Subcutaneous abdominal adipose tissue (tissue), 5 donors: ENCODE measurements at regions not wholly inside any gene's neighbourhood (a gene's known extent, or its start where the extent isn't known, plus 50 kb on each side); places are given as distances from the start of the nearest gene placed in this dataset.

ENCODE experiments used
- H3K27ac ChIP-seq: one replicate; pipeline ENCODE4 v1.7.0; 2013; ENCODE audit warnings: low read depth, mild to moderate bottlenecking, inconsistent platforms, low read length, moderate library complexity
- H3K27me3 ChIP-seq, 5 donors: one replicate each; pipeline ENCODE4 v1.7.0; 2013; ENCODE audit warnings: low read length in 5 of 5, inconsistent platforms in 1 of 5; ENCODE audit not compliant: control insufficient read depth in 5 of 5, insufficient read depth in 4 of 5
- H3K36me3 ChIP-seq, 5 donors: one replicate each; pipeline ENCODE4 v1.7.0; 2013; ENCODE audit warnings: low read length in 5 of 5; ENCODE audit not compliant: control insufficient read depth in 5 of 5, insufficient read depth in 5 of 5
- H3K4me1 ChIP-seq, 5 donors: one replicate each; pipeline ENCODE4 v1.7.0; 2013; ENCODE audit warnings: low read length in 5 of 5, mild to moderate bottlenecking in 3 of 5, moderate library complexity in 1 of 5; ENCODE audit not compliant: control insufficient read depth in 5 of 5, insufficient read depth in 5 of 5
- H3K4me3 ChIP-seq, 5 donors: one replicate each; pipeline ENCODE4 v1.7.0; 2013; ENCODE audit warnings: low read length in 5 of 5, low read depth in 1 of 5
- H3K9ac ChIP-seq, 5 donors: one replicate each; pipeline ENCODE4 v1.7.0; 2013; ENCODE audit warnings: low read length in 5 of 5, mild to moderate bottlenecking in 4 of 5, moderate library complexity in 3 of 5
- H3K9me3 ChIP-seq, 5 donors: one replicate each; pipeline ENCODE4 v1.7.0; 2013; ENCODE audit warnings: low read length in 5 of 5; ENCODE audit not compliant: control insufficient read depth in 5 of 5
- donor health status: healthy.
- donor health status: healthy.
- donor health status: healthy.
- donor health status: healthy.
- donor health status: healthy.

DNA sequence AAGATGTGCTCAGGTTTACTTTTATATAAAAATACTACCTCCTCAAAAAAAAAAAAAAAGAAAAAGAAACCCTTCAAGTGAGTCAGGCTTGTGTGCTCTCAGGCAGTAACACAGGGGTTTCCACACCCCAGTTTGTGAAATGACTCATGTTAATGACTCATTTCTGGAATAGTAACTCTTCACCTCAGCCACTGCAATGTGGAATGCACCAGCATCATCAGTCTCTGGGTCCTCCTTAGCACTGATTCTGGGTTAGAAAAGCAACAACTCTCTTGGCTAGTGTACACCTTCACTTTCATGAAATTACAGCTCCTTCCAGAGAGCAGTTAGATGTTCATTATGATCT is 110.6 kb downstream of the EMX2 start:
- Histone ChIP-seq H3K9ac (no peak overlapping the region), H3K4me3 (no peak overlapping the region), H3K27me3 (peaks cover 0 to 3% (median 0%) of the 10 kb centered on the region in 5 donors), H3K9me3 (peaks cover 6 to 26% (median 13%) of the 10 kb centered on the region in 5 donors), H3K36me3 (no peaks in the 10 kb centered on the region), H3K27ac (no peak overlapping the region), H3K4me1 (no peaks in the 10 kb centered on the region)

DNA sequence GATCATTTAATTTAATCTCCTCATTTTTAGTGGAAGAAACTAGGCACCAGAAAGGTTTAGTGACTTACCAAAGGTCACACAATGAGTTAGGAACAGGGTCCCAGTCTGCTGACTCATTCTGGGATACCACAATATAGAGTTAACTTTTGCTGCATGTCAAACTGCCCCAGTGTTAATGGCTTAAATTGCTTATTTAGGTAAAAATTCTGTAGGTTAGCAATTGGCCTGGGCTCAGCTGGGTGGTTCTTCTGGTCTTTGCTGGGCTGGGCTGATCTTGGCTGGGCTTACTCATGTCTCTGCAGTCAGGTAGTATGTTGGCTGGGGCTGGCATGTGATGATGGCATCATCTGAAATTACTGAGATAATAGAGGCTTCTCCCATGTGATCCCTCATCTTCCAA is 111.6 kb downstream of the EMX2 start:
- no peaks in the 10 kb centered on the region for H3K36me3 ChIP-seq
- H3K4me1 ChIP-seq, result no peaks in the 10 kb centered on the region
- H3K27me3 ChIP-seq, result peaks cover 0 to 3% (median 0%) of the 10 kb centered on the region in 5 donors
- no peak overlapping the region for H3K9ac ChIP-seq
- H3K9me3 ChIP-seq, result peaks cover 6 to 26% (median 13%) of the 10 kb centered on the region in 5 donors
- peak overlapping the region in 1 of 5 donors; percentile 13 for H3K4me3 ChIP-seq
- no peak overlapping the region for H3K27ac ChIP-seq

DNA sequence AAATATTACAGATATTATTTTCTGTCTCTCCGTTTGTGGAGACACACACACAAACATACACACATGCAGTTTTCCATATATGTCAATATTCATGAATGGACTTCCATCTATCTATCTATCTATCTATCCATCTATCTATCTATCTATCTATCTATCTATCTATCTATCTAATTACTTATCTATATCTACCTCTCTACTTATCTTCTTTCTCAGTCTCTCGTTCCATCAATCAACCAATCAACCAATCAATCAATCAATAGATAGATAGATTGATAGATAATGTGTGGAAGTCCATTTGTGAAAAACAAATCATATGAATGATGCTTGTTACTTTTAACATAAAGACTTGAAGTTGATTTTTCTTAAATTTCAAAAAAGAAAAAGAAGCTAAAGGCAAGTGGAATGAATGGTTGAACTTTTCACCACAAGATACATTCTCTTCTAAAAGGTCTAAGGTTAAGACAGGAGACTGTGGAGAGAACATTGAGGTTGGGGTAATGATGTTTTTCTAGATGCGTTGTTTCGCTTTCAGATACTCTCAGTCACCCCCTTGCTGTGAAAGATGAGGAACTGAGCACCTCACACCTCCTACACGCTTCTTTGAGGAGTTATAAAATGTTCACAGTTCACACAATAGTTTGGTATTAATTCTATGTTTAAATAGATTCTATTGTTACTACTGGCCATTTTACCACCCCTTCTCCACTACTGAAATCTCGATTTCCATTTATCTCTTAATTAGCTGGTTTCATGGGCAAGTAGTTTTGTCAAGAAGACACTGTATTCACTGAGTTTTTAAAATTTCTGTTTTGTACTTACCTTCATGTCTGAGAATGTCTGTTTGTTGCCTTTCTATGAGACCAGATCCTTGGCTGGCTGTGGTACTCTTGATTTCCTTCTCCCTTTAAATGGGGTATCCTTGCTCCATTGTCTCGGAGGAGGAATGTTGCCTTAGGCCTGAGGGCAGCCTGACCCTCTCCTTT is 114.1 kb downstream of the EMX2 start:
- H3K36me3 ChIP-seq, result no peaks in the 10 kb centered on the region
- no peak overlapping the region for H3K9ac ChIP-seq
- no peaks in the 10 kb centered on the region for H3K4me1 ChIP-seq
- H3K27ac ChIP-seq, result no peak overlapping the region
- H3K4me3 ChIP-seq, result no peak overlapping the region
- H3K27me3 ChIP-seq, result peaks cover 0 to 3% (median 0%) of the 10 kb centered on the region in 5 donors
- H3K9me3 ChIP-seq, result peaks cover 3 to 19% (median 11%) of the 10 kb centered on the region in 5 donors

DNA sequence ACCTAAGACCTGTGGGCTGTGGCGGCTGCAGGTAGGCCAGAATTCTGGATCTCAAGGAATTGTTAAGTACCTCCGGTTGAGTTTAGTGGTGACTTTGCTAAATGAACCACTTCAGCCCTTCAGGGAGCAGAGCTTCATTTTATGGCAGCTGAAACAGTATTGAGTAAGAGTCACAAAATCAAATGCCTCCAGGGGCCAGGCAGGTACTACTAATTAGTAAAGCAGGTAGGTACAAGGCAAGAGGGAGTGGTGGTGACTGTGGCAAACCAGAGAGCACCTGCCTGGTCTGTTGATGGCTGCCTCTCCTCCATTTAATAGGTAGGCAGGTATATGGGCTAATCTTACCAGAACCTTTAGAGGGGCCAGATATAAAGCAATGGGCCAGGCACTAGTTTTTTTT is 118.8 kb downstream of the EMX2 start:
- H3K4me1 ChIP-seq, result peaks cover 0 to 3% (median 0%) of the 10 kb centered on the region in 5 donors
- no peak overlapping the region for H3K9ac ChIP-seq
- no peaks in the 10 kb centered on the region for H3K9me3 ChIP-seq
- no peaks in the 10 kb centered on the region for H3K27me3 ChIP-seq
- H3K36me3 ChIP-seq, result no peaks in the 10 kb centered on the region
- no peak overlapping the region for H3K4me3 ChIP-seq
- H3K27ac ChIP-seq, result no peak overlapping the region

DNA sequence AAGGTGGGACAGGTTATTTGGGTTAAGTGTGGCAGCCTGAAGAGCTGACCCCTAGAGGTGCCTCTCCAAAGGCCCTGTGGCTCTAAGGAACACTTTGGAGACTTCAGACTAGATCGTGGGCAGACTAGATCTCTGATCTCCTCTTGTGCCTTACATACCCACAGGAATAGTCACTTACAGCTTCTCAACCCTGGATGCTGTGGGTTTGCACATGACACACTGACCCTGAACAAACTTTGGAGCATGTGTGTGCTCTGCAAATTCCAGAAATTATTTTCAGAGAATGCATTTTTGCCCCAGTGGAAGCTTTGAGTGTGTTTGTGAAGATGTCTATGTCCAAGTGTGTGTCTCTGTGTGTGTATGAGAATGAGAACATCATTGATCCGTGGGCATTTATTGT is 119.6 kb downstream of the EMX2 start:
- H3K36me3 ChIP-seq, result no peaks in the 10 kb centered on the region
- no peak overlapping the region for H3K4me3 ChIP-seq
- peaks cover 0 to 3% (median 0%) of the 10 kb centered on the region in 5 donors for H3K4me1 ChIP-seq
- no peak overlapping the region for H3K9ac ChIP-seq
- no peak overlapping the region for H3K27ac ChIP-seq
- H3K9me3 ChIP-seq, result no peaks in the 10 kb centered on the region
- H3K27me3 ChIP-seq, result no peaks in the 10 kb centered on the region

DNA sequence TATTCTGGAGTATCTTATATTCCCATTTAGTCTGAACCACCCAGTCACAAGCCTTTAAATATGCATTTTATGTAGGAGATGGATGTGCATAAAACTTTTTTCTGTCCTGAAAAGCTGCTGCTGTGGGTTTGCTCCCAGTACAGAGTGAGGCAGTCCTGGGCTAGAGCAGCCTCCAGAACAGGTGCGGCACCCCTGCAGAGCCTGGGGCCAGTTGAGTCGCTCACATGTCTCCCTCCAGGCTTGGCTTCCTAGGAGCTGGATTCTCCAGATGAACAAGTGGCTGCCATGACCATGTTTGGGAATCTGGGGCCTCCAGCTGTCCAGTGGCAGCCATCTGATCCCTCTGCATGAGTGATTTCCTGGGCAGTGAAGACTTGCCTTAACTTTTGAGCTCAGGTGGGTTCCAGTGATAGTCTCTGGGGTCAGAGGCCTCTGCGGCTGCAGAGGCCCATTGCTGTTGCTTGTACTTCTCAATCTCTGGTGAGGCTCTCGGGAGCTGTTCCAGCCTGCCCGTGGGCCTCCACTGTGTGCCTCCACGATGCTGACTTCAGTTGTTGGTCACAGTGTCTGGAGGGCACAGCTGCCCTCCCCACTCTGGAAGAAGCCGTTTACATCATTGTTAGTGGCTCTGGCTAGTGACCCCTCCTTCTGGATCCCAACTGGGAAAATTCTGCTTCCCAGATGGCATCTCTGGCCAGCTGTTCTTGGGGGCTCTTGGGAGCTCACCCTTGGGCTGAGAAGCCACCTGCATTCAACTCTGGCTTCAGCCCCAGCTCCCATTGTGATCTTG is 120.4 kb downstream of the EMX2 start:
- Histone ChIP-seq H3K4me1 (peaks cover 0 to 3% (median 0%) of the 10 kb centered on the region in 5 donors), H3K4me3 (no peak overlapping the region), H3K9me3 (no peaks in the 10 kb centered on the region), H3K27me3 (peaks cover 0 to 3% (median 0%) of the 10 kb centered on the region in 5 donors), H3K9ac (no peak overlapping the region), H3K36me3 (no peaks in the 10 kb centered on the region), H3K27ac (no peak overlapping the region)

DNA sequence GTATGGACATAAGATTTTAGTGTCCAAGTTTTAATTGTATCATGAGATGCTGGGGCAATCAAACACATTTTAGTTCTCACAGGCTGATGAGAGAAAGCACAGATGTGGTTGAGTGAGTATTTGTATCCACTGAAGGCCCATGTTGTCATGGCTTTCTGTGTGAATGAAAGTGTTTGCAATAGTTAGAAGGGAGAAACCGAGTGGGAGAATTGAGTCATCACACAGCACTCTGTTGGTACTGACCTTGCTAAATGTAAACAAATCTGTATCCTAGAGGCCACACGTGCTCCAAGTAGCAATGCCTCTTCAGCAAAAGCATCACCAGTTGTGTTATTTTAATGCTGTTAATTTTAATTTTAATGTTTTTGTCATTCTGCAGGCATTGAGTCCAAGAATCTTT is 121.2 kb downstream of the EMX2 start:
- H3K27ac ChIP-seq, result no peak overlapping the region
- H3K4me3 ChIP-seq, result no peak overlapping the region
- H3K36me3 ChIP-seq, result no peaks in the 10 kb centered on the region
- no peak overlapping the region for H3K9ac ChIP-seq
- H3K27me3 ChIP-seq, result peaks cover 0 to 3% (median 0%) of the 10 kb centered on the region in 5 donors
- peaks cover 0 to 3% (median 0%) of the 10 kb centered on the region in 5 donors for H3K4me1 ChIP-seq
- no peaks in the 10 kb centered on the region for H3K9me3 ChIP-seq

DNA sequence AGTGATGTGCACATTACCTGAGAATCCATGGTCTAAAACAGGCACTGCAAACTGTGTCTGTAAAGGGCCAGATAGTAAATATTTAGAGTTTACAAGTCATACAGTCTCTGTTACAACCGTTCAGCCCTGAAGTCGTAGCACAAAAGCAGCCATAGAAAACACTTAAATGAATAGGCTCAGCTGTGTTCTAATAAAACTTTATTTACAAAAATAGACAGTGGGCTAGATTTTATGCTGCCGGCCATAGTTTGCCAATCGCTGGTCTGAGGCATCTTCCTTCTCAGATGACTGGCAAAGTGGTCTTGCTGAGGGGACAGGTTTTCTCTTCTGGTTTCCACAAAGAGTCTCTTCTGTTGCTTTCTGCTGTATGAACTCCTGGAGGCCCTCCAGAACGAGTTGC is 121.7 kb downstream of the EMX2 start:
- Histone ChIP-seq H3K9ac (no peak overlapping the region), H3K36me3 (no peaks in the 10 kb centered on the region), H3K4me1 (peaks cover 0 to 3% (median 0%) of the 10 kb centered on the region in 5 donors), H3K9me3 (no peaks in the 10 kb centered on the region), H3K4me3 (no peak overlapping the region), H3K27me3 (peaks cover 0 to 3% (median 0%) of the 10 kb centered on the region in 5 donors), H3K27ac (no peak overlapping the region)

DNA sequence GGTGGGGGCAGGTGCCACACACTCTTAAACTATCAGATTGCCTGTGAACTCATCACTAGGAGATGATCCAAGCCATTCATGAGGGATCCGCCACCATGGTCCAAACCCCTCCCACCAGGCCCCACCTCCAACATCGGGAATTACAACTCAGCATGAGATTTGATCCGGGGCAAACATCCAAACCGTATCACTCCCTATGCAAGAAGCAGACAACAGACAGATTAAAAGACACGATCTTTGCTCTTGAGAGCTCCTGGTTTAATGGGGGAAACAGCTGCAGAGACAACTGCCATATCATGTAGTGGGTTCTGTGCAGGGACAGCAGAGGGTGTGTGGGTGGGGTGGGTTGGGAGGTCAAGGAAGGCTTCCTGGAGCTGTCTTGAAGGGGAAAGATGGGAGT is 123.6 kb downstream of the EMX2 start:
- peaks cover 0 to 3% (median 0%) of the 10 kb centered on the region in 5 donors for H3K4me1 ChIP-seq
- no peak overlapping the region for H3K4me3 ChIP-seq
- peaks cover 0 to 3% (median 0%) of the 10 kb centered on the region in 5 donors for H3K27me3 ChIP-seq
- H3K9ac ChIP-seq, result no peak overlapping the region
- no peaks in the 10 kb centered on the region for H3K9me3 ChIP-seq
- H3K27ac ChIP-seq, result no peak overlapping the region
- H3K36me3 ChIP-seq, result no peaks in the 10 kb centered on the region

DNA sequence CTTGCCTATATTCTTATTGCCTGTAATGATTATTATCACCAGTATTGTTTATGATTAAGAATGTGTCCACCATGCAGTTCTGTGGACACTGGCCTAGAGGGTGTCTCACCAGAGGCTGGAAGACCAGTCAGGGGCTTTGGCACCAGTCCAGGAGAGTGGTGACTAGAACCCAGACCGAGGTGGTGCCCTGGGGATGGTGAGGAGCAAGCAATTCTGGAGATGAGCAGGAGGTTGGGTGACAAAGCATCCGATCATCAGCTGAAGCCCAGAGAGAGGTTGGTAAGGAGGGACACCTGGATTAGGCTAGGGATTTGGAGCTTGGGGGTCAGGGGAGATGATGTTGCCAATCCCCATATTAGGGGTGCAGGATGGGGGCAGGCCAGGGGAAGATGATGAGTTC is 124.4 kb downstream of the EMX2 start:
- H3K27ac ChIP-seq, result no peak overlapping the region
- H3K9ac ChIP-seq, result no peak overlapping the region
- H3K4me1 ChIP-seq, result peaks cover 0 to 2% (median 0%) of the 10 kb centered on the region in 5 donors
- no peaks in the 10 kb centered on the region for H3K36me3 ChIP-seq
- H3K4me3 ChIP-seq, result no peak overlapping the region
- H3K9me3 ChIP-seq, result no peaks in the 10 kb centered on the region
- H3K27me3 ChIP-seq, result peaks cover 0 to 3% (median 0%) of the 10 kb centered on the region in 5 donors
